ENCODE measurements at regions not wholly inside any gene's neighbourhood (a gene's known extent, or its start where the extent isn't known, plus 50 kb on each side); places are given as distances from the start of the nearest gene placed in this dataset.

GRCh38 chr17:69909389-69909788, 165.6 kb upstream of the KCNJ16 start:
- no peak overlapping the region for H3K27ac Mint-ChIP-seq (ENCODE audit: unreplicated experiment)
- H3K4me3 Mint-ChIP-seq: no peak overlapping the region
- H3K27me3 Mint-ChIP-seq (ENCODE audit: low read depth): no peaks in the 10 kb centered on the region
- H3K9me3 Mint-ChIP-seq: no peaks in the 10 kb centered on the region
- TF ChIP-seq, protein P1, sequence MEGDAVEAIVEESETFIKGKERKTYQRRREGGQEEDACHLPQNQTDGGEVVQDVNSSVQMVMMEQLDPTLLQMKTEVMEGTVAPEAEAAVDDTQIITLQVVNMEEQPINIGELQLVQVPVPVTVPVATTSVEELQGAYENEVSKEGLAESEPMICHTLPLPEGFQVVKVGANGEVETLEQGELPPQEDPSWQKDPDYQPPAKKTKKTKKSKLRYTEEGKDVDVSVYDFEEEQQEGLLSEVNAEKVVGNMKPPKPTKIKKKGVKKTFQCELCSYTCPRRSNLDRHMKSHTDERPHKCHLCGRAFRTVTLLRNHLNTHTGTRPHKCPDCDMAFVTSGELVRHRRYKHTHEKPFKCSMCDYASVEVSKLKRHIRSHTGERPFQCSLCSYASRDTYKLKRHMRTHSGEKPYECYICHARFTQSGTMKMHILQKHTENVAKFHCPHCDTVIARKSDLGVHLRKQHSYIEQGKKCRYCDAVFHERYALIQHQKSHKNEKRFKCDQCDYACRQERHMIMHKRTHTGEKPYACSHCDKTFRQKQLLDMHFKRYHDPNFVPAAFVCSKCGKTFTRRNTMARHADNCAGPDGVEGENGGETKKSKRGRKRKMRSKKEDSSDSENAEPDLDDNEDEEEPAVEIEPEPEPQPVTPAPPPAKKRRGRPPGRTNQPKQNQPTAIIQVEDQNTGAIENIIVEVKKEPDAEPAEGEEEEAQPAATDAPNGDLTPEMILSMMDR (conservative IDR thresholded peaks at IDR 0.05): no peak
- no peak for DNase-seq (ENCODE audit: low read depth, low spot score)
- peaks cover 6% of the 10 kb centered on the region for H3K4me1 Mint-ChIP-seq
- H3K36me3 Mint-ChIP-seq (ENCODE audit: low read depth): no peaks in the 10 kb centered on the region

- H3K36me3 Mint-ChIP-seq (ENCODE audit: low read depth): no peaks in the 10 kb centered on the region
- no peaks in the 10 kb centered on the region for H3K9me3 Mint-ChIP-seq
- H3K27me3 Mint-ChIP-seq (ENCODE audit: low read depth): no peaks in the 10 kb centered on the region
- no peak overlapping the region for H3K27ac Mint-ChIP-seq (ENCODE audit: unreplicated experiment)
- H3K4me3 Mint-ChIP-seq: no peak overlapping the region
- peaks cover 6% of the 10 kb centered on the region for H3K4me1 Mint-ChIP-seq
- TF ChIP-seq, protein P1 (conservative IDR thresholded peaks at IDR 0.05): no peak
- no peak for DNase-seq (ENCODE audit: low read depth, low spot score)
Observed at GRCh38 chr17:69912805-69913204, 162.2 kb upstream of the KCNJ16 start.

- Mint-ChIP-seq H3K27me3 (ENCODE audit: low read depth) (no peaks in the 10 kb centered on the region), H3K27ac (ENCODE audit: unreplicated experiment) (no peak overlapping the region), H3K4me3 (no peak overlapping the region), H3K9me3 (no peaks in the 10 kb centered on the region), H3K4me1 (peaks cover 6% of the 10 kb centered on the region), H3K36me3 (ENCODE audit: low read depth) (no peaks in the 10 kb centered on the region)
- TF ChIP-seq, protein P1 (conservative IDR thresholded peaks at IDR 0.05): no peak
- DNase-seq (ENCODE audit: low read depth, low spot score): no peak
Observed at GRCh38 chr17:69913216-69913615, 161.8 kb upstream of the KCNJ16 start.

DNA sequence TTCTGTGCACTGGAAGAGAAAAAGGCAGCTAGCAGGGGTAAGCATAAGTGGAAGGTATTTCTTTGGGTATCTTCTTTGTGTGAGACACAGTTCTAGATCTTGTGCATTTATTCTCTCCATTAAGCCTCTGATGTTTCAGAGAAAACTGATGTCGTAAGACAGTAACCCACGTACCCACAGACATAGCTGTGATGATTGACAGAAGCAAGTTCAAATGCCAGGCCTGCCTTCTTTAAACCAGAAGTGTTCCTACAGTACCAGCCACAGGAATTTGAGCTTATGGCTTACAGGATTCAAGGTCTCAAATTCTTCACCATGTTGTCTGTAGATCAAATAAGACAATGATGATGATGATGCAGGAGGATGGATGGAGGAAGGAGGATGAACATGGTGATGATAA, 161.4 kb upstream of the KCNJ16 start:
- no peak overlapping the region for H3K27ac Mint-ChIP-seq (ENCODE audit: unreplicated experiment)
- DNase-seq (ENCODE audit: low read depth, low spot score): no peak
- peaks cover 6% of the 10 kb centered on the region for H3K4me1 Mint-ChIP-seq
- no peaks in the 10 kb centered on the region for H3K9me3 Mint-ChIP-seq
- TF ChIP-seq, protein P1 (conservative IDR thresholded peaks at IDR 0.05): no peak
- H3K36me3 Mint-ChIP-seq (ENCODE audit: low read depth): no peaks in the 10 kb centered on the region
- no peaks in the 10 kb centered on the region for H3K27me3 Mint-ChIP-seq (ENCODE audit: low read depth)
- no peak overlapping the region for H3K4me3 Mint-ChIP-seq

GRCh38 chr17:69914520-69914919, 160.5 kb upstream of the KCNJ16 start:
- peaks cover 6% of the 10 kb centered on the region for H3K4me1 Mint-ChIP-seq
- no peaks in the 10 kb centered on the region for H3K27me3 Mint-ChIP-seq (ENCODE audit: low read depth)
- DNase-seq (ENCODE audit: low read depth, low spot score): no peak
- TF ChIP-seq, protein P1 (conservative IDR thresholded peaks at IDR 0.05): no peak
- H3K4me3 Mint-ChIP-seq: no peak overlapping the region
- no peak overlapping the region for H3K27ac Mint-ChIP-seq (ENCODE audit: unreplicated experiment)
- H3K36me3 Mint-ChIP-seq (ENCODE audit: low read depth): no peaks in the 10 kb centered on the region
- H3K9me3 Mint-ChIP-seq: peaks cover 2% of the 10 kb centered on the region

- Mint-ChIP-seq H3K27me3 (ENCODE audit: low read depth) (no peaks in the 10 kb centered on the region), H3K4me1 (peaks cover 6% of the 10 kb centered on the region)
Observed at GRCh38 chr17:69916761-69917160, 158.3 kb upstream of the KCNJ16 start.

More at GRCh38 chr17:69916761-69917160, 158.3 kb upstream of the KCNJ16 start:
- Mint-ChIP-seq H3K4me3 (no peak overlapping the region), H3K27ac (ENCODE audit: unreplicated experiment) (no peak overlapping the region), H3K36me3 (ENCODE audit: low read depth) (no peaks in the 10 kb centered on the region), H3K9me3 (peaks cover 2% of the 10 kb centered on the region)
- TF ChIP-seq, protein P1 (conservative IDR thresholded peaks at IDR 0.05): no peak
- no peak for DNase-seq (ENCODE audit: low read depth, low spot score)
